Heart left ventricle (tissue), 16 donors: ENCODE measurements at regions not wholly inside any gene's neighbourhood (a gene's known extent, or its start where the extent isn't known, plus 50 kb on each side); places are given as distances from the start of the nearest gene placed in this dataset.

ENCODE experiments used
- ATAC-seq, 4 donors: fragments of 200-7000 bp; cut with Tn5 transposase; one replicate each; pipeline ENCODE4 v1.9.1; 2020 to 2022; ENCODE audit warnings: moderate library complexity in 4 of 4, mild to moderate bottlenecking in 3 of 4, moderate number of reproducible peaks in 1 of 4
- DNase-seq, 5 donors: peaks; one replicate each; pipeline ENCODE4 v3.0.0-alpha.2; 2020
- H3K27ac ChIP-seq, 12 donors: fragments of 200-600 bp; sonication (generic) in 4 of 12; one replicate each; pipeline versions ENCODE4 v1.5.0 to v1.8.0; 2016 to 2022; ENCODE audit warnings: mild to moderate bottlenecking in 2 of 12
- H3K27me3 ChIP-seq, 9 donors: fragments of 200-600 bp; sonication (generic) in 2 of 9; one replicate each; pipeline versions ENCODE4 v1.5.1 to v1.8.0; 2016 to 2022; ENCODE audit warnings: mild to moderate bottlenecking in 3 of 9
- H3K36me3 ChIP-seq, 9 donors: fragments of 200-600 bp; sonication (generic) in 2 of 9; one replicate each; pipeline versions ENCODE4 v1.5.0 to v1.8.0; 2018 to 2022; ENCODE audit warnings: mild to moderate bottlenecking in 2 of 9
- H3K4me1 ChIP-seq, 12 donors: fragments of 200-600 bp; sonication (generic) in 4 of 12; one replicate each; pipeline versions ENCODE4 v1.5.0 to v1.8.0; 2016 to 2022; ENCODE audit warnings: mild to moderate bottlenecking in 3 of 12
- H3K4me3 ChIP-seq, 12 donors: fragments of 200-600 bp; sonication (generic) in 4 of 12; one replicate each; pipeline versions ENCODE4 v1.5.0 to v1.8.0; 2017 to 2022; ENCODE audit warnings: mild to moderate bottlenecking in 9 of 12, moderate library complexity in 4 of 12
- H3K9me3 ChIP-seq, 12 donors: fragments of 200-600 bp; sonication (generic) in 4 of 12; one replicate each; pipeline versions ENCODE4 v1.5.0 to v1.8.0; 2016 to 2022; ENCODE audit warnings: mild to moderate bottlenecking in 1 of 12
- POLR2A ChIP-seq, 2 donors: fragments of 450-650 bp; IDR thresholded peaks; one replicate each; pipeline ENCODE4 v1.6.1; 2017; ENCODE audit warnings: antibody characterized with exemption in 2 of 2, mild to moderate bottlenecking in 2 of 2, moderate library complexity in 2 of 2
- WGBS, 4 donors: extraction: QIAGEN DNeasy Blood & Tissue Kit in 2 of 4; methylation state at CpG; one replicate each; pipeline versions ENCODE4 v1.1.5 to v1.1.7; 2013 to 2018; 5-methylcytosine and 5-hydroxymethylcytosine counted together
- intact Hi-C, 10 donors: fragments of 100-400 bp; cut with DNase I; formaldehyde crosslinking; loops; one replicate each; pipeline versions ENCODE4 v1.11.1 to v1.14.2; 2022
- TF ChIP-seq, protein P1 (sequence below), 12 donors: fragments of 200-600 bp; sonication (generic) in 4 of 12; IDR thresholded peaks; one replicate each; pipeline versions ENCODE4 v1.5.0 to v1.8.0; 2018 to 2022; ENCODE audit warnings: antibody characterized with exemption in 12 of 12, mild to moderate bottlenecking in 5 of 12
- donor health status: ischemic (EF 13 %, LVEDD 7.1; RV severe dilation, severe dysfunction).
- donor health status: healthy with polysubstance abuse.
- donor health status: DM: no; HTN: yes; CAD: no.
- donor health status: DM: no; HTN: no; CAD: no.
- donor health status: ischemic (EF 25% LVEDD 6.9; RV normal size, moderate dysfunction).
- donor health status: ischemic (EF 25% LVEDD 5.7; RV mildly dilated, moderate dysfunction).
- donor health status: healthy.
- donor health status: DM: yes; HTN: yes; CAD: no.
- donor health status: ischemic (EF 35%, LVEDD 5.7; RV mildly dilated, moderate dysfunction).
- donor health status: nonischemic (EF 11% LVEDD 7.7; RV severe dilation, severe dysfunction).
- donor health status: DM: yes; HTN: yes; CAD: no.
- donor health status: PGD.
- donor health status: ischemic (EF 29% LVEDD 5.4; RV normal size, mild dysfunction).
- donor health status: nonischemic (EF 23%, LVEDD 6.1; RV moderate dilation, normal function).

DNA sequence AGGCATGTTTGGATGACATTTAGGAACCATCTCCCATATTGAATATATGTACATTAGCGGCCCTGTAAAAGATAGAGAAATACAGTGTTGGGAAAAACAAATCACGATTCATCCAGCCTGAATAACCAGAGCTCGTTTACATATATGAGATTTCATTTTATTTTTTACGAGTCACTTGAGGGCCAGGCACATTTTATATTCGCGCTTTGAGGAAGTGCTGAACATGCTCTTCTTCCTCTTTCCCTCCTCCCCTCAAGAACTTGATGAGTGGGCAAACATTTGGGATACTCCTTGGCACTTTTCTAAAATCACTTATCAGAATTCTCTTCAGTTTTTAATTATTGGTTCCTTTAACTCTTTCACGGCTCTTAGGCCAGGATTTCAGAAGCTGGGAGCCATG, 268.0 kb upstream of the TANK start:
- H3K4me3 ChIP-seq = no peak overlapping the region
- TF ChIP-seq, protein P1, sequence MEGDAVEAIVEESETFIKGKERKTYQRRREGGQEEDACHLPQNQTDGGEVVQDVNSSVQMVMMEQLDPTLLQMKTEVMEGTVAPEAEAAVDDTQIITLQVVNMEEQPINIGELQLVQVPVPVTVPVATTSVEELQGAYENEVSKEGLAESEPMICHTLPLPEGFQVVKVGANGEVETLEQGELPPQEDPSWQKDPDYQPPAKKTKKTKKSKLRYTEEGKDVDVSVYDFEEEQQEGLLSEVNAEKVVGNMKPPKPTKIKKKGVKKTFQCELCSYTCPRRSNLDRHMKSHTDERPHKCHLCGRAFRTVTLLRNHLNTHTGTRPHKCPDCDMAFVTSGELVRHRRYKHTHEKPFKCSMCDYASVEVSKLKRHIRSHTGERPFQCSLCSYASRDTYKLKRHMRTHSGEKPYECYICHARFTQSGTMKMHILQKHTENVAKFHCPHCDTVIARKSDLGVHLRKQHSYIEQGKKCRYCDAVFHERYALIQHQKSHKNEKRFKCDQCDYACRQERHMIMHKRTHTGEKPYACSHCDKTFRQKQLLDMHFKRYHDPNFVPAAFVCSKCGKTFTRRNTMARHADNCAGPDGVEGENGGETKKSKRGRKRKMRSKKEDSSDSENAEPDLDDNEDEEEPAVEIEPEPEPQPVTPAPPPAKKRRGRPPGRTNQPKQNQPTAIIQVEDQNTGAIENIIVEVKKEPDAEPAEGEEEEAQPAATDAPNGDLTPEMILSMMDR (IDR thresholded peaks at IDR 0.05) = no peak
- no peak for TF ChIP-seq POLR2A (IDR thresholded peaks at IDR 0.05)
- H3K36me3 ChIP-seq = no peaks in the 10 kb centered on the region
- no peak for DNase-seq
- no peak for ATAC-seq
- 56 to 89% (median 87%) methylated on average over 7 of the region's 7 CpGs for WGBS, 4 donors
- peaks cover 0 to 12% (median 2%) of the 10 kb centered on the region in 12 donors for H3K4me1 ChIP-seq
- no peaks in the 10 kb centered on the region for H3K27me3 ChIP-seq
- peaks cover 0 to 10% (median 0%) of the 10 kb centered on the region in 12 donors for H3K9me3 ChIP-seq
- intact Hi-C loops = no loop called here
- H3K27ac ChIP-seq = peak overlapping the region in 1 of 12 donors; percentile 7

DNA sequence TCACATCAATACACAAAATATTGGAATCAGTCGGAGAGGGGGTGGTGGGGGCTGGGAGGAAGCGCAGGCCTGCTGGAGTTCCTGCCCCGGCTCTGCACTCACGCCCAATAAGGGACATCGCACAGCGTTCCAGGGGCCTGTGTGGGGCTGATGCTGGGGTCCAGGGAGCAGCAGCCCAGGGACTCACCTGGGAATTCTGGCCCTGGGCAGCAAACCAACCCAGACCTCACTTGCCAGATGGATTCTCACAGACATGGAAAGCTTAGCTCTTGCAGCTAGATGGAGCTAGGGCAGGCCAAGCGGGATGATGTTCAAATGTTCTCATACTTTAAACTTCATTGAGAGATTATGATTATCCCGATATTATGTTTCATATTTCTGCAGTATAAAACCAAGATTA, 266.6 kb upstream of the TANK start:
- Histone ChIP-seq H3K27ac (peak overlapping the region in 2 of 12 donors; percentile 2 to 23), H3K27me3 (no peaks in the 10 kb centered on the region), H3K4me3 (no peak overlapping the region), H3K36me3 (no peaks in the 10 kb centered on the region), H3K4me1 (peaks cover 0 to 12% (median 2%) of the 10 kb centered on the region in 12 donors), H3K9me3 (peaks cover 0 to 10% (median 0%) of the 10 kb centered on the region in 12 donors)
- ATAC-seq (peak in 2 of 4 donors; percentile 30 to 42), DNase-seq (peak in 2 of 5 donors; percentile 24 to 42)
- intact Hi-C loops = no loop called here
- TF ChIP-seq, protein P1 (IDR thresholded peaks at IDR 0.05) = peak in 3 of 12 donors; percentile 13 to 29 (median 24)
- TF ChIP-seq POLR2A (IDR thresholded peaks at IDR 0.05) = no peak
- WGBS, 4 donors = 74 to 86% (median 80%) methylated on average over 8 of the region's 8 CpGs

DNA sequence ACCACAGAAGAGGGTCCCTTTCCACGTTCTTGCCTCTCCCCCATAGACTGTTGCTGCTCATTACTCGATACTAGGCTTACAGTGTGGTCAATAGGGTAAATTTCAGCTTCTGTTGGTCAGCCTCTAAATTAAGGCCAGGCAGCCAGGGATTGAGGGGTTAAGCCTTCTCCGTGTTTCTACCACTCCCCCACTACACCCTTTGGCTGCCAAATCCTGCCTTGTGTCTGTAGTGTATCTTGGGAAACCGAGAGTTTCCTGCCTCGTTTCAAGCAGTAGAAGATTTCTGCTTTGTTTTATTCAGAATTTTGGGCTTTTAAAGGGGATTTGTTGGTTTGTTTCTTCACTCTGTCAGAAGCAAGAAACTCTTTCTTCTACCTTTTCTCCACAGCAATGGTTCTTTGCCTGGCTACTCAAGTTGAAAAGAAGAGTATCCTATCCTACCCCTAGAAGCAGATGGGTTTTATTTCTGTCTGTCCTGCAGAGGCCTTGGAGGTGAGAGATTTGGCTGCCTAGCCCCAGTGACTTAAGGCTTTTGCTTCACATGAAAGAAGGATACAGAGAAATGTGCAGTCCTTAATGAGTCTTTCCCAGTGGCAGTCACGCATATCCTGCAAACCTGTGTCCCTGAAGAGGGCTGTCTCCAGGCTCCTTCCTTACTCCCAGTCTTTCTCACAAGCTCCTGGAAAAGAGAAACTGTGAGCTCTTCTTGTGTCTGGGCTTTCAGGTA, 261.5 kb upstream of the TANK start:
- no peak for DNase-seq
- intact Hi-C loops = no loop called here
- peak overlapping the region in 1 of 12 donors; percentile 16 for H3K27ac ChIP-seq
- no peak overlapping the region for H3K4me3 ChIP-seq
- no peak for ATAC-seq
- no peaks in the 10 kb centered on the region for H3K36me3 ChIP-seq
- no peak for TF ChIP-seq POLR2A (IDR thresholded peaks at IDR 0.05)
- TF ChIP-seq, protein P1 (IDR thresholded peaks at IDR 0.05) = no peak
- H3K9me3 ChIP-seq = peaks cover 0 to 10% (median 0%) of the 10 kb centered on the region in 12 donors
- no peaks in the 10 kb centered on the region for H3K27me3 ChIP-seq
- H3K4me1 ChIP-seq = peaks cover 0 to 25% (median 0%) of the 10 kb centered on the region in 12 donors
- 57 to 58% (median 57%) methylated on average over 6 of the region's 6 CpGs for whole genome bisulfite sequencing, 4 donors

DNA sequence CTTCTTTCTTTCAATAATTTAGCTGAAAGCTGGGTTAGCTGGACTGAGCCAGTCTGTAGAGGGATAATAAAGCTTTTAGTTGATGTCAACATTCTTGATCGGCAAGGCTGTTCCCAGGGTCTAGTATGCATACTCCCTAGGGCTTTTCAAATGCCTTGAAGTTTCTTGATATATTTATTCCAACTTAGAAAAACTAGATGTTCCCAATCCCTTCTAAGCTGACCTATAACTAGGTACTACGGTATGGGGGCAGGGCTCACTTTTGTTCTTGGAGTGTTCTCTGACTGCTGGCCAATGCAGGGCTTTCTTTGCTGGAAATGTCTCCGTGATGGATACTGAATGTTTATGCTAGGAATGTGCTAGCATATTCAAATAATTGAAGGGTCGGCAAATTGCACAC, 258.6 kb upstream of the TANK start:
- intact Hi-C loops = no loop called here
- peaks cover 0 to 25% (median 0%) of the 10 kb centered on the region in 12 donors for H3K4me1 ChIP-seq
- no peaks in the 10 kb centered on the region for H3K9me3 ChIP-seq
- H3K4me3 ChIP-seq = no peak overlapping the region
- TF ChIP-seq, protein P1 (IDR thresholded peaks at IDR 0.05) = no peak
- TF ChIP-seq POLR2A (IDR thresholded peaks at IDR 0.05) = no peak
- WGBS, 4 donors = 11 to 70% (median 51%) methylated on average over 4 of the region's 4 CpGs
- ATAC-seq (peak; percentile 18 to 70 (median 58)), DNase-seq (peak in 2 of 5 donors; percentile 33 to 39)
- H3K27me3 ChIP-seq = no peaks in the 10 kb centered on the region
- peak overlapping the region in 3 of 12 donors; percentile 14 to 35 (median 29) for H3K27ac ChIP-seq
- H3K36me3 ChIP-seq = no peaks in the 10 kb centered on the region
